ENCODE measurements at regions not wholly inside any gene's neighbourhood (a gene's known extent, or its start where the extent isn't known, plus 50 kb on each side); places are given as distances from the start of the nearest gene placed in this dataset.

DNA sequence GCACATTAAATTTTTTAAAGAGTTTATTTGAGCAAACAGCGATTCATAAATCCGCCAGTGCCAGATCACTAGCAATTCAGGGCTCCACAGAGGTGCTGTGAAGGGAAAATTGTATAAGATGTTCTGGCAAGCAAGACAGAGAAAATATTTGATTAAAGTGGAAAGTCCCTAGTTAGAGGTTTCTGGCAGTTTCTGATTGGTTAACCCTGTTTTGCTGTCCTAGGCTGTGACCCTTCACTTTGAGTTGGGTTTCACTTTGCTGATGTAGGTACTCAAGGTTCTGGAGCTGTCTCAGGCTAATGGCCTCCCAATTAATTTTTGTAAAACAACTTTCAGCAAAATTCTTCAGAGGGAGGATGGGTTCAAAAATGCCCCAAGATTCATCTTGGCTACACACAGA lies 79.4 kb upstream of the NXPH1 start:
- Histone ChIP-seq H3K79me2 (no peaks in the 10 kb centered on the region), H3K4me3 (ENCODE audit: low read depth, low read length) (no peak overlapping the region), H3K9ac (no peak overlapping the region), H3K9me3 (ENCODE audit: control insufficient read depth, low read length) (no peaks in the 10 kb centered on the region), H3K27ac (no peak overlapping the region), H2AFZ (no peak overlapping the region), H3K4me2 (ENCODE audit: low read length) (no peak overlapping the region), H3K4me1 (no peaks in the 10 kb centered on the region), H3K36me3 (ENCODE audit: control insufficient read depth, insufficient read depth, low read length) (no peaks in the 10 kb centered on the region), H3K27me3 (ENCODE audit: control insufficient read depth, insufficient read depth, low read length) (no peaks in the 10 kb centered on the region)
- TF ChIP-seq, protein P1, sequence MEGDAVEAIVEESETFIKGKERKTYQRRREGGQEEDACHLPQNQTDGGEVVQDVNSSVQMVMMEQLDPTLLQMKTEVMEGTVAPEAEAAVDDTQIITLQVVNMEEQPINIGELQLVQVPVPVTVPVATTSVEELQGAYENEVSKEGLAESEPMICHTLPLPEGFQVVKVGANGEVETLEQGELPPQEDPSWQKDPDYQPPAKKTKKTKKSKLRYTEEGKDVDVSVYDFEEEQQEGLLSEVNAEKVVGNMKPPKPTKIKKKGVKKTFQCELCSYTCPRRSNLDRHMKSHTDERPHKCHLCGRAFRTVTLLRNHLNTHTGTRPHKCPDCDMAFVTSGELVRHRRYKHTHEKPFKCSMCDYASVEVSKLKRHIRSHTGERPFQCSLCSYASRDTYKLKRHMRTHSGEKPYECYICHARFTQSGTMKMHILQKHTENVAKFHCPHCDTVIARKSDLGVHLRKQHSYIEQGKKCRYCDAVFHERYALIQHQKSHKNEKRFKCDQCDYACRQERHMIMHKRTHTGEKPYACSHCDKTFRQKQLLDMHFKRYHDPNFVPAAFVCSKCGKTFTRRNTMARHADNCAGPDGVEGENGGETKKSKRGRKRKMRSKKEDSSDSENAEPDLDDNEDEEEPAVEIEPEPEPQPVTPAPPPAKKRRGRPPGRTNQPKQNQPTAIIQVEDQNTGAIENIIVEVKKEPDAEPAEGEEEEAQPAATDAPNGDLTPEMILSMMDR (IDR thresholded peaks at IDR 0.05) = no peak

GRCh38 chr7:8354503-8354902 lies 78.9 kb upstream of the NXPH1 start:
- Histone ChIP-seq H3K27me3 (ENCODE audit: control insufficient read depth, insufficient read depth, low read length) (no peaks in the 10 kb centered on the region), H3K4me1 (no peaks in the 10 kb centered on the region), H2AFZ (no peak overlapping the region), H3K27ac (no peak overlapping the region), H3K9me3 (ENCODE audit: control insufficient read depth, low read length) (no peaks in the 10 kb centered on the region), H3K4me2 (ENCODE audit: low read length) (no peak overlapping the region), H3K36me3 (ENCODE audit: control insufficient read depth, insufficient read depth, low read length) (no peaks in the 10 kb centered on the region), H3K4me3 (ENCODE audit: low read depth, low read length) (no peak overlapping the region), H3K9ac (no peak overlapping the region), H3K79me2 (no peaks in the 10 kb centered on the region)
- TF ChIP-seq, protein P1 (IDR thresholded peaks at IDR 0.05) = no peak

DNA sequence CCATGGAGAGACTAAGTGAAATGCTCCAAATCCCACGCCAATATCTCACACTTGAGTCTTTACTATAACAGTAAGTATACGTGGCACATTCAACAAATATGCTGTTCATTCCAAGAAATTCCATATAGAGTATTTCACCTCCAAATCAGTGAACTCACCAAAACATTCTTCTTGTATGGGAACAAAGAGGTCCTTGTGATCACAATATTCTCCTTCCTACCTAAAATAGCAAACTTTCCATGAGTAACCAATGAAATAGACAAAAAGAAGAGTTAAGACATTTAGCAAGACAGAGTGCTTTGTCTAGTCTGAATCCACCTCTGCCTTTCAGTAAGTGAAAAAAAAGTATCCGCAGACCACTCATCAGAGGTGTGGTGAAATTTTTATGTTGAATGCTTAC lies 77.3 kb upstream of the NXPH1 start:
- no peaks in the 10 kb centered on the region for H3K9me3 ChIP-seq (ENCODE audit: control insufficient read depth, low read length)
- H3K27ac ChIP-seq = no peak overlapping the region
- H3K36me3 ChIP-seq (ENCODE audit: control insufficient read depth, insufficient read depth, low read length) = no peaks in the 10 kb centered on the region
- no peaks in the 10 kb centered on the region for H3K27me3 ChIP-seq (ENCODE audit: control insufficient read depth, insufficient read depth, low read length)
- no peak overlapping the region for H3K4me2 ChIP-seq (ENCODE audit: low read length)
- H3K9ac ChIP-seq = no peak overlapping the region
- no peak overlapping the region for H2AFZ ChIP-seq
- H3K79me2 ChIP-seq = no peaks in the 10 kb centered on the region
- TF ChIP-seq, protein P1 (IDR thresholded peaks at IDR 0.05) = no peak
- no peaks in the 10 kb centered on the region for H3K4me1 ChIP-seq
- no peak overlapping the region for H3K4me3 ChIP-seq (ENCODE audit: low read depth, low read length)

GRCh38 chr7:8357536-8357935 lies 75.9 kb upstream of the NXPH1 start:
- H3K4me2 ChIP-seq (ENCODE audit: low read length) = no peak overlapping the region
- no peaks in the 10 kb centered on the region for H3K9me3 ChIP-seq (ENCODE audit: control insufficient read depth, low read length)
- H2AFZ ChIP-seq = no peak overlapping the region
- H3K36me3 ChIP-seq (ENCODE audit: control insufficient read depth, insufficient read depth, low read length) = no peaks in the 10 kb centered on the region
- no peak overlapping the region for H3K4me3 ChIP-seq (ENCODE audit: low read depth, low read length)
- H3K27ac ChIP-seq = no peak overlapping the region
- no peaks in the 10 kb centered on the region for H3K79me2 ChIP-seq
- TF ChIP-seq, protein P1 (IDR thresholded peaks at IDR 0.05) = no peak
- H3K9ac ChIP-seq = no peak overlapping the region
- H3K27me3 ChIP-seq (ENCODE audit: control insufficient read depth, insufficient read depth, low read length) = no peaks in the 10 kb centered on the region
- H3K4me1 ChIP-seq = no peaks in the 10 kb centered on the region

DNA sequence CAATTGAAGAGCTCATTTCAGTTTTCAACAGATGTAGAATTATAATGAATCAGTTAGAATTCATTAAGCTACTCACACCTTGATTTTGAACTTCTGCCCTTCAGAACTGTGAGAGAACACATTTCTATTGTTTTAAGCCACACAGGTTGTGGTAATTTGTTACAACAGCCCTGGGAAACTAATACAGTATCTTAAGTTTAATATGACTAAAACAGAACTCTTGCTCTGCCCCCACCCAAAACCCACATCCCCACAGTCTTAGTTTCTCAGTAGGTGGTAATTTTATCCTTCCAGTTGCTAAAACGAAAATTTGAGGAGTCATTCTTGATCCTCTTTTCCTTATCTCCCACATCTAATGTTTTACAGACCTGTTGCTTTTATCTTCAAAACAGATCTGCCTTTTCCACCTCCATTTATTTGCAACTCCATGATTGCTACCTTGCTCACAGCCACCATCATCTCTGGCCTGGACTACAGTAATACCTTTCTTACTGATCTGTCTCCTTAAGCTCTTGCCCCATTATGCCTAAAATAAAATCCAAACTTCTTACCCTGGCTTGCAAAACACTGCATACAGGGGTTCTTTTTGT lies 72.8 kb upstream of the NXPH1 start:
- Histone ChIP-seq H3K4me2 (ENCODE audit: low read length) (no peak overlapping the region), H3K9me3 (ENCODE audit: control insufficient read depth, low read length) (no peaks in the 10 kb centered on the region), H2AFZ (no peak overlapping the region), H3K9ac (no peak overlapping the region), H3K36me3 (ENCODE audit: control insufficient read depth, insufficient read depth, low read length) (no peaks in the 10 kb centered on the region), H3K27ac (no peak overlapping the region), H3K79me2 (no peaks in the 10 kb centered on the region), H3K4me3 (ENCODE audit: low read depth, low read length) (no peak overlapping the region), H3K4me1 (no peaks in the 10 kb centered on the region), H3K27me3 (ENCODE audit: control insufficient read depth, insufficient read depth, low read length) (no peaks in the 10 kb centered on the region)
- TF ChIP-seq, protein P1 (IDR thresholded peaks at IDR 0.05) = no peak

Measured in parathyroid adenoma (tissue), 2 donors.